ENCODE measurements at regions not wholly inside any gene's neighbourhood (a gene's known extent, or its start where the extent isn't known, plus 50 kb on each side); places are given as distances from the start of the nearest gene placed in this dataset.

- Histone ChIP-seq H3K27me3 (replicated peaks; ENCODE audit: insufficient read depth) (no peaks in the 10 kb centered on the region), H3K4me1 (replicated peaks) (no peaks in the 10 kb centered on the region), H3K9me3 (no peaks in the 10 kb centered on the region), H3K27ac (no peak overlapping the region), H3K36me3 (no peaks in the 10 kb centered on the region), H3K4me3 (no peak overlapping the region)
- 94% methylated on average over 6 of the region's 6 CpGs for WGBS
- intact Hi-C loops (cut with DNase I) = no loop called here
- TF ChIP-seq POLR2AphosphoS5 (IDR thresholded peaks at IDR 0.05) = no peak
- TF ChIP-seq POLR2A (IDR thresholded peaks at IDR 0.05) = no peak
- TF ChIP-seq CTCF (IDR thresholded peaks at IDR 0.05) = no peak
- no peak for DNase-seq (ENCODE audit: low spot score)
Measured at GRCh38 chr15:95624616-95625361, 705.7 kb upstream of the NR2F2 start.

- no peaks in the 10 kb centered on the region for H3K4me1 ChIP-seq (replicated peaks)
- H3K9me3 ChIP-seq = no peaks in the 10 kb centered on the region
- intact Hi-C loops (cut with DNase I) = no loop called here
- H3K27ac ChIP-seq = no peak overlapping the region
- DNase-seq (ENCODE audit: low spot score) = no peak
- no peak for TF ChIP-seq CTCF (IDR thresholded peaks at IDR 0.05)
- TF ChIP-seq POLR2AphosphoS5 (IDR thresholded peaks at IDR 0.05) = no peak
- TF ChIP-seq POLR2A (IDR thresholded peaks at IDR 0.05) = no peak
- H3K27me3 ChIP-seq (replicated peaks; ENCODE audit: insufficient read depth) = no peaks in the 10 kb centered on the region
- no peaks in the 10 kb centered on the region for H3K36me3 ChIP-seq
- H3K4me3 ChIP-seq = no peak overlapping the region
- 53% methylated on average over 15 of the region's 15 CpGs for WGBS
Measured at GRCh38 chr15:95626501-95627361, 703.8 kb upstream of the NR2F2 start.

GRCh38 chr15:95629503-95630168, 700.9 kb upstream of the NR2F2 start:
- H3K36me3 ChIP-seq = no peaks in the 10 kb centered on the region
- 52% methylated on average over 5 of the region's 5 CpGs for WGBS
- no peaks in the 10 kb centered on the region for H3K9me3 ChIP-seq
- no peaks in the 10 kb centered on the region for H3K4me1 ChIP-seq (replicated peaks)
- no peaks in the 10 kb centered on the region for H3K27me3 ChIP-seq (replicated peaks; ENCODE audit: insufficient read depth)
- H3K27ac ChIP-seq = no peak overlapping the region
- DNase-seq (ENCODE audit: low spot score) = no peak
- no peak for TF ChIP-seq POLR2A (IDR thresholded peaks at IDR 0.05)
- TF ChIP-seq CTCF (IDR thresholded peaks at IDR 0.05) = no peak
- no peak for TF ChIP-seq POLR2AphosphoS5 (IDR thresholded peaks at IDR 0.05)
- H3K4me3 ChIP-seq = no peak overlapping the region
- intact Hi-C loops (cut with DNase I) = no loop called here

GRCh38 chr15:95630683-95631082, 699.8 kb upstream of the NR2F2 start:
- Histone ChIP-seq H3K27me3 (replicated peaks; ENCODE audit: insufficient read depth) (no peaks in the 10 kb centered on the region), H3K9me3 (no peaks in the 10 kb centered on the region), H3K4me1 (replicated peaks) (no peaks in the 10 kb centered on the region), H3K36me3 (no peaks in the 10 kb centered on the region), H3K27ac (no peak overlapping the region), H3K4me3 (no peak overlapping the region)
- 94% methylated on average over 1 of the region's 1 CpG for WGBS
- TF ChIP-seq POLR2A (IDR thresholded peaks at IDR 0.05) = no peak
- no peak for TF ChIP-seq POLR2AphosphoS5 (IDR thresholded peaks at IDR 0.05)
- no peak for TF ChIP-seq CTCF (IDR thresholded peaks at IDR 0.05)
- intact Hi-C loops (cut with DNase I) = no loop called here
- DNase-seq (ENCODE audit: low spot score) = no peak
